IMR-90 (cell line): ENCODE measurements at regions not wholly inside any gene's neighbourhood (a gene's known extent, or its start where the extent isn't known, plus 50 kb on each side); places are given as distances from the start of the nearest gene placed in this dataset.

Experiments used
- BHLHE40 ChIP-seq: fragments of 150-350 bp; IDR thresholded peaks from 2 replicates; pipeline ENCODE4 v1.6.1; 2016; ENCODE audit warnings: mild to moderate bottlenecking, low read depth, low read length
- CEBPB ChIP-seq: IDR thresholded peaks from 2 replicates; pipeline ENCODE4 v1.6.1; 2012; ENCODE audit warnings: low read depth, low read length, improper control_type of control experiment
- CTCF ChIP-seq: conservative IDR thresholded peaks from 2 replicates; pipeline ENCODE4 v1.5.1; 2012; ENCODE audit warnings: mild to moderate bottlenecking, low read depth, low read length, improper control_type of control experiment
- FOS ChIP-seq: fragments of 150-350 bp; IDR thresholded peaks from 2 replicates; pipeline ENCODE4 v1.6.1; 2016; ENCODE audit warnings: low read depth, low read length
- MAFK ChIP-seq: IDR thresholded peaks from 2 replicates; pipeline ENCODE4 v1.6.1; 2012; ENCODE audit warnings: low read depth, low read length, improper control_type of control experiment
- MAZ ChIP-seq: IDR thresholded peaks from 2 replicates; pipeline ENCODE4 v1.6.1; 2012; ENCODE audit warnings: low read depth, mild to moderate bottlenecking, low read length, improper control_type of control experiment, moderate library complexity, borderline replicate concordance
- POLR2A ChIP-seq: IDR thresholded peaks from 2 replicates; pipeline ENCODE4 v1.6.1; 2012; ENCODE audit warnings: mild to moderate bottlenecking, low read depth, low read length
- RAD21 ChIP-seq: IDR thresholded peaks from 2 replicates; pipeline ENCODE4 v1.6.1; 2012; ENCODE audit warnings: low read length, improper control_type of control experiment
- RCOR1 ChIP-seq: IDR thresholded peaks from 2 replicates; pipeline ENCODE4 v1.6.1; 2012; ENCODE audit warnings: mild to moderate bottlenecking, low read length, improper control_type of control experiment; ENCODE audit not compliant: insufficient replicate concordance
- USF2 ChIP-seq: fragments of 150-350 bp; IDR thresholded peaks from 2 replicates; pipeline ENCODE4 v1.6.1; 2017; ENCODE audit warnings: mild to moderate bottlenecking, antibody characterized with exemption, low read length, low read depth

- TF ChIP-seq RCOR1: no peak
- no peak for TF ChIP-seq POLR2A
- TF ChIP-seq CTCF: no peak
- no peak for TF ChIP-seq USF2
- no peak for TF ChIP-seq MAFK
- TF ChIP-seq RAD21: no peak
- no peak for TF ChIP-seq MAZ
- peak; percentile 67 for TF ChIP-seq CEBPB
- no peak for TF ChIP-seq FOS
- TF ChIP-seq BHLHE40: no peak
These were observed 774.3 kb upstream of the NR2F2 start for GRCh38 chr15:95556225-95556624.
